ENCODE measurements at regions not wholly inside any gene's neighbourhood (a gene's known extent, or its start where the extent isn't known, plus 50 kb on each side); places are given as distances from the start of the nearest gene placed in this dataset.

- CTCF ChIA-PET = no interaction called here
- no peaks in the 10 kb centered on the region for H3K79me2 ChIP-seq (ENCODE audit: insufficient read depth, low read length)
- RAD21 ChIA-PET (ENCODE audit: low non-redundant PET in 1 of 2, low total read pairs in 2 of 2, uncharacterized antibody in 2 of 2, unreplicated experiment in 2 of 2) = no interaction called here
- no peak overlapping the region for H3K27ac ChIP-seq (ENCODE audit: low read depth, low read length)
- H3K36me3 ChIP-seq (ENCODE audit: control insufficient read depth in 1 of 2, insufficient read depth in 2 of 2, low read length in 2 of 2) = no peaks in the 10 kb centered on the region
- H4K20me1 ChIP-seq (ENCODE audit: insufficient read depth) = no peaks in the 10 kb centered on the region
- intact Hi-C loops (cut with micrococcal nuclease) = no loop called here
- ATAC-seq = no peak
- no peak overlapping the region for H3K4me3 ChIP-seq (replicated peaks in 1 of 2; ENCODE audit: low read depth in 1 of 2, low read length in 2 of 2)
- peak overlapping the region; percentile 47 for H2AFZ ChIP-seq (ENCODE audit: low read depth, low read length, poor library complexity, severe bottlenecking)
- no peak overlapping the region for H3K9ac ChIP-seq (ENCODE audit: low read length)
- DNase-seq (ENCODE audit: low read depth, low spot score) = no peak
- no TSS peak for BruUV-seq (replicated peaks)
- peak; percentile 50; the same call in 1 of the 2 replicates for TF ChIP-seq FOSL1 (IDR thresholded peaks at IDR 0.05; ENCODE audit: low read depth)
- no peak for TF ChIP-seq EZH2phosphoT487 (IDR thresholded peaks at IDR 0.05; ENCODE audit: borderline replicate concordance)
- no peaks in the 10 kb centered on the region for H3K9me2 ChIP-seq (ENCODE audit: insufficient read depth)
- H3K9me3 ChIP-seq (ENCODE audit: control insufficient read depth in 1 of 2, insufficient read depth in 1 of 2, low read depth in 1 of 2, low read length in 2 of 2) = no peaks in the 10 kb centered on the region
- H3K27me3 ChIP-seq (ENCODE audit: insufficient read depth, low read length) = no peaks in the 10 kb centered on the region
- POLR2A ChIA-PET = no interaction called here
- H3K4me2 ChIP-seq (ENCODE audit: low read length) = peak overlapping the region; percentile 28; the same call in 1 of the 2 replicates
- H3K4me1 ChIP-seq (ENCODE audit: control insufficient read depth in 1 of 2, insufficient read depth in 2 of 2, low read length in 2 of 2) = peaks cover 15 to 26% of the 10 kb centered on the region in 2 experiments; a peak in 3 of 4 replicates
Measured at GRCh38 chr6:19759117-19759880, 77.9 kb upstream of the ID4 start.

- Histone ChIP-seq H3K9me3 (ENCODE audit: control insufficient read depth in 1 of 2, insufficient read depth in 1 of 2, low read depth in 1 of 2, low read length in 2 of 2) (no peaks in the 10 kb centered on the region), H3K9me2 (ENCODE audit: insufficient read depth) (no peaks in the 10 kb centered on the region), H3K36me3 (ENCODE audit: control insufficient read depth in 1 of 2, insufficient read depth in 2 of 2, low read length in 2 of 2) (no peaks in the 10 kb centered on the region), H3K27ac (ENCODE audit: low read depth, low read length) (no peak overlapping the region), H4K20me1 (ENCODE audit: insufficient read depth) (no peaks in the 10 kb centered on the region), H3K4me2 (ENCODE audit: low read length) (no peak overlapping the region), H3K4me3 (replicated peaks in 1 of 2; ENCODE audit: low read depth in 1 of 2, low read length in 2 of 2) (no peak overlapping the region), H3K27me3 (ENCODE audit: insufficient read depth, low read length) (no peaks in the 10 kb centered on the region), H3K79me2 (ENCODE audit: insufficient read depth, low read length) (no peaks in the 10 kb centered on the region), H3K4me1 (ENCODE audit: control insufficient read depth in 1 of 2, insufficient read depth in 2 of 2, low read length in 2 of 2) (peaks cover 15 to 26% of the 10 kb centered on the region in 2 experiments; a peak in 3 of 4 replicates), H3K9ac (ENCODE audit: low read length) (no peak overlapping the region), H2AFZ (ENCODE audit: low read depth, low read length, poor library complexity, severe bottlenecking) (no peak overlapping the region)
- ATAC-seq (no peak), DNase-seq (ENCODE audit: low read depth, low spot score) (no peak)
- TF ChIP-seq ZBTB33 (IDR thresholded peaks at IDR 0.05; ENCODE audit: extremely low read depth, insufficient replicate concordance, low read length) = no peak
- no peak for TF ChIP-seq RAD21 (IDR thresholded peaks at IDR 0.05; ENCODE audit: low read depth)
- TF ChIP-seq CTCF (IDR thresholded peaks at IDR 0.05 in 2 of 3, conservative IDR thresholded peaks at IDR 0.05 in 1 of 3; ENCODE audit: borderline replicate concordance in 1 of 3, insufficient read depth in 1 of 3, low read depth in 2 of 3, low read length in 2 of 3) = no peak
- no peak for TF ChIP-seq TCF7L2 (IDR thresholded peaks at IDR 0.05; ENCODE audit: borderline replicate concordance, extremely low read depth, insufficient read depth, insufficient read length)
- TF ChIP-seq EZH2 (IDR thresholded peaks at IDR 0.05) = no peak
- no peak for TF ChIP-seq MAX (IDR thresholded peaks at IDR 0.05)
- no peak for TF ChIP-seq ZFX (IDR thresholded peaks at IDR 0.05)
- TF ChIP-seq ELF1 (IDR thresholded peaks at IDR 0.05; ENCODE audit: borderline replicate concordance, low read depth) = no peak
- RAD21 ChIA-PET (ENCODE audit: low non-redundant PET in 1 of 2, low total read pairs in 2 of 2, uncharacterized antibody in 2 of 2, unreplicated experiment in 2 of 2) = no interaction called here
- intact Hi-C loops (cut with micrococcal nuclease) = no loop called here
- POLR2A ChIA-PET = no interaction called here
- CTCF ChIA-PET = no interaction called here
- no TSS peak for BruUV-seq (replicated peaks)
Measured at GRCh38 chr6:19761121-19761520, 76.0 kb upstream of the ID4 start.
